Fibroblast of mammary gland (primary cell): ENCODE measurements at regions not wholly inside any gene's neighbourhood (a gene's known extent, or its start where the extent isn't known, plus 50 kb on each side); places are given as distances from the start of the nearest gene placed in this dataset.

Source experiments
- DNase-seq: peaks from one replicate; pipeline ENCODE4 v3.0.0-alpha.2; 2010; ENCODE audit warnings: low read depth
- H3K4me3 ChIP-seq: 2 replicates; pipeline ENCODE4 v1.5.1; 2011; ENCODE audit warnings: low read depth, mild to moderate bottlenecking, low read length, moderate library complexity; ENCODE audit not compliant: control insufficient read depth
- CTCF ChIP-seq: conservative IDR thresholded peaks from 2 replicates; pipeline ENCODE4 v1.5.1; 2011; ENCODE audit warnings: low read depth, low read length, inconsistent platforms; ENCODE audit not compliant: control insufficient read depth, insufficient read depth

DNA sequence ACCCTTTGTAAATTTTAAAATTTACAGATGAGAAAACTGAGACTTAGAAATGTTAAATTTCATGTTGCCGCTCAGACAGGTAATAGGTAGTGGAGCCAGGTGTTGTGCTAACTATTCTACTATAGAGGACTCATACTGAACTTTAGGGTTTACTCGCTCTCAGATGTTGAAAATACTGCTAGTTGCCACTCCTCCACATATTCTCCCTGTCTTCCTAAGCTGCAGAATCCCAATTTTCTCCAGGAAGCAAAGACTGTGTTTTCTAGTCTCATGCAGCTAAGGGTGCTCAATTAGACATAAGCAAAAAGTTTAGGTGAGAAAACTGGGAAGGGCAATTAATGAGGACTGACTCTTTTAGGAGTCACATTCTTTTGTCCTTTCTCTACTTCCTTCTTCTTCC, 612.3 kb downstream of the KCNH5 start:
- no peak for DNase-seq
- TF ChIP-seq CTCF, result no peak
- H3K4me3 ChIP-seq, result no peak overlapping the region

- TF ChIP-seq CTCF, result no peak
- DNase-seq, result no peak
- no peak overlapping the region for H3K4me3 ChIP-seq
These were observed 609.0 kb downstream of the KCNH5 start for GRCh38 chr14:62436261-62436660.

DNA sequence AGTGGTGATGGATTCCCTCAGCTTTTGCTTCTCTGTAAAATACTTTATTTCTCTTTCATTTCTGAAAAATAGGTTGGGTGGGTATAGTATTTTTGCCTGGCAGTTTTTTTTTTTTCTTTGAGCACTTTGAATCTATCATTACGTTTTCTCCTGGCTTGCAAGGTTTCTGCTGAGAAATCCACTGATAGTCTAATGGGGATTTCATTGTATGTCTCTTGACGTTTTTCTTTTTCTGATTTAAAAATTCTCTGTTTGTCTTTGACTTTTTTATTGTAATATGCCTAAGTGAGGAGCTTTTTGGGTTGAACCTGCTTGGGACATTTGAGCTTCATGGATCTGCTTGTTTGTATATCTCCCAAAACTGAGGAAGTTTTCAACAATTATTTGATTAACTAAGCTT, 606.0 kb downstream of the KCNH5 start:
- no peak for DNase-seq
- no peak overlapping the region for H3K4me3 ChIP-seq
- TF ChIP-seq CTCF, result no peak

DNA sequence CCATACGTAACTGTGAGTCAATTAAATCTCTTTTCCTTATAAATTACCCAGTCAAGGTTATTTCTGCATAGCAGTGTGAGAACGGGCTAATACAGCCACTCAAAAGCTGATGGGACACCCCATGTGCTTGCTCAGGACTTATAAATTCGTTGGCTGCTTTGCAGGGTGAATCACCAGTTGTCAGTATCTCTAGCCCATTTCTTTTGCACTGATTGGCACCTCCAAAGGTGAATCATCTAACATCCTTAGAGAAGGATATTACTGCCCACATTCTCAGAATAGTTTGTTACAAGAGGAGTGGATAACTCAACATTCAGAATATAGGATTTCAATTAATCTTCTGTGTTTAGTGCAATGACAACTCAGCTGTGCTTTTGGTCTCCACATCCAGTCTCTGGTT, 601.5 kb downstream of the KCNH5 start:
- DNase-seq, result peak; percentile 14
- H3K4me3 ChIP-seq, result no peak overlapping the region
- TF ChIP-seq CTCF, result no peak

DNA sequence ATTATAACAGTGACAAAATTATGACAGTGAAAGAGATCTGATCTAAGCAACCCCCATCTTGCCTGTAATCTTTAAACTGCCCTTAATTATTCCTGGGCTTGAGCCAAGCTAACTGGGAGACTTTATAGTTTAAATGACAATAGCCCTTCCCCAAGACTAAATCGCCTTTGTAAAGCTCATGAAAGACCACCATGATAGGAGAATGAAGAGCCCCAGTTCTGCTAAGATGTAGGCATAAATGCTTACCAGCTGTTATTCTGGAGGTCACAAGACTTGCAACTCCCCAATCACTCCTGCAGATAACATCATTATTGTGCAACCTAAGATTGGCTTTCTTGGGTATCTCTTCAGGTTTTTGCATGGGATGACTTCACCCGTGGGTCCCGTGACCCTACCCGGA, 599.7 kb downstream of the KCNH5 start:
- no peak for DNase-seq
- no peak overlapping the region for H3K4me3 ChIP-seq
- TF ChIP-seq CTCF, result no peak

DNA sequence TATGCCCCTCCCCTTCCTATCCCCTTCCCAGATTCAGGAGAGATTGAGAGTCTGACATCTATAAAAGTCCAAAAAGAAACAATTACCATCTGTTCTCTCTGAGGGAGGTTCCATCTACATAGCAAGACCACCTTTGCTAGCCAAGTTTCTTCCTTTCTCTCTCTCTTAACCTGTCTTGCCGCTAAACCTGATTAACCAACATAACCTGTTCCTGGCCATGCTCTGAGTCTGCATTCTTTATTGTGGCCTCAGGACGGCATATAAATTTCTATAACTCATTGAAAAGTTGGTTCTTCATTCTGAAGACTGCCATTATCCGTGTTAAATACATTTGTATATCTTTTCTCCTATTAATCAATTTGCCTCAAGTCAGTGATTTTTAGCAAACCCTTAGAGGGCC, 594.0 kb downstream of the KCNH5 start:
- DNase-seq, result no peak
- H3K4me3 ChIP-seq, result no peak overlapping the region
- TF ChIP-seq CTCF, result no peak

- H3K4me3 ChIP-seq, result no peak overlapping the region
- no peak for DNase-seq
- no peak for TF ChIP-seq CTCF
These were observed 592.0 kb downstream of the KCNH5 start for GRCh38 chr14:62453226-62453625.
